LHCN-M2 (cell line): ENCODE measurements at regions not wholly inside any gene's neighbourhood (a gene's known extent, or its start where the extent isn't known, plus 50 kb on each side); places are given as distances from the start of the nearest gene placed in this dataset.

ENCODE experiments used
- DNase-seq: peaks from one replicate; pipeline ENCODE4 v3.0.0-alpha.2; 2012; ENCODE audit warnings: low read depth

- no peak for DNase-seq
These were observed 204.5 kb upstream of the RHOBTB1 start for GRCh38 chr10:61148451-61148850.

DNA sequence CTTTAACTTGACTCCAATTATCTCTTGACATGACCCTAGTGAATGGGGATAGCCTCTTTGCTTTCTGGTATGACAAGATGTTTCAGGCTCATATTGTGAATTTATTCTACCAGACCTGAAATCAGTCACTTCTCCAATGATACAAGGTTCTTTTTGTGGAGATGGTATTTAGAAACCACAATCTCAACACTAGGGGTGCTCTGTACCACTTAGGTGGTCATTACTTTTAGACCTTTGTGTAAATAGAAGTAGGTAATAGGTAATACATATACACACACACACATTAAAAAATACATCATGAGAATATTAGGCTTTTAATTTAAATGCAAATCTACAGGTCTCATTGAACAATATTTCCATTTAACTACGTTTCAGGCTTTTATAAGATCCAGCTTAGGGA, 199.0 kb upstream of the RHOBTB1 start:
- DNase-seq = no peak

- peak; percentile 64 for DNase-seq
These were observed 196.9 kb upstream of the RHOBTB1 start for GRCh38 chr10:61140765-61141392.

- no peak for DNase-seq
These were observed 195.6 kb upstream of the RHOBTB1 start for GRCh38 chr10:61139592-61139953.

GRCh38 chr10:61138708-61139591, 195.0 kb upstream of the RHOBTB1 start:
- no peak for DNase-seq

DNA sequence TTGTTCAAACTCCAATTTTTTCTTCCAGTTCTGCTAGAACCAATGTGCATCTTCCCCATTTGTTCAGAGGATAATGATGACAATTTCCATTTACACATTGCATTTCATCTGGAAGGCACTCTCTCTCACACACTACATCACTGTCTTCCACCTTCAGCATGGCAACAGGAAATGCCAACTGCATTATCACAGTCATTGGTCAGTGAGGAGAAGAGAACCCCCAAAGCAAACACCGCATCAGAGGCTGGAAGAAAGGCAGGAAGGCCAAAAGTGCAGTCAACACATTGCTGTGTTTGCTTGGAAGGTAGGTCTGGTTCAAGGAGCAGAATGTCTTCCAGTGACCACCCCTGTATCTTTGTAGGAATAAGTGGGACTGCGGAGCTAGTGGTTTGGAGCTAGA, 192.2 kb upstream of the RHOBTB1 start:
- DNase-seq = peak; percentile 14

DNA sequence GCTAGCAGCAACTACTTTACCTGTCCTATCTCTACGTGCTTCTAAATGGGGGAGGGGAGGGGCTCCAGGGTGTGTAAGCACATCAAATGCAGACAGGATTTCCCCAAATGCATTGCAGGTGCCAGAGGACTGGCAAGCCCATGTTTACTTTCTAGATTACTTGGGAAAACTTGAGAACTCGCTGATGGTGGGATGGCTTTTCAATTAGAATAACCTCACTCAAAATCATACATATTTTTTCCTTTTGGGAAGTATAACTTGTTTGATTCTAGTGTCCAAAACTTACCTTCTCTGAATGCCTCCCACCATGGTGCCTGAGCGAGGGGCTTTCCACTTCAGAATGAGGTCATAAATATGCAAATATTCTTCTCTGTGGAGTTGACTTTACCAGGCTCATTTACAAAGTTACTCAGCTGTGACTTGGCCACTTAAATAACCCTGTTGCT, 191.3 kb upstream of the RHOBTB1 start:
- DNase-seq = no peak

DNA sequence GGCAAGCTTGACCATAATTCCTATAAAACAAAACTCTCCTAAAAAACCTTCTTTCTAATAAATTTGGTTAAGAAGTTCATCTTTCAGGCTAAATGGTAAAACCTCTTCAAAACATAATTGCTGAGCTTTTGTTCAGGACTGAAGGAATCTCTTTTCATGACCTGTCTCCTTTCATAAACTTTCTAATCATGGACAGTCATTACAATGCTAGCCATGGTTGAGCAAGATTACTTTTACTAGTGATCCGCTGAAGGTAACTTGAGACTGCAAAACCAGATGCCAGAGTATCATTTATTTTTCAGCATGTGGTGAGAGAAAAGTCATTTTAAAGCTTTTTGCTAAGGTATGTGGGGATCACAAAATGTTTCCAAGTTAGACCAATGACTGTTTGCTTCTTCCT, 186.4 kb upstream of the RHOBTB1 start:
- DNase-seq = peak; percentile 47

DNA sequence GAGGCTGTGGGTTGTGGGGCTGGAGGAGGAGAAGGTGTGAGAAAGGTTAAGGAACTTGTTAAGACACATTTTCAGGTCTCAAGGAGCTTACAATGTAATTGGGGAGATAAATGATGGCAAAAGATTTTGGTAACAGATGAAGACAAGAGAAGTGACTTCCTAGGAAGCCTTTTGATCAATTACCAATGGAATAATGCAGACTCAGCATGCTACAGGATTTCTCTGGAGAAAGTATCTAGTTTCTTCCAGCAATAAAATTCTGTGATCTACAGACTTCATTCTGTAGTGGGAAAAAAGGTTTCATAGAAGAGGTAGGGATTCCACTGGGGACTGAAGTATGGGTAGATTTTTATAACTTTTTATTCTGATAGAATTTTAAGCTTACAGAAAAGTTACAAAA, 184.2 kb upstream of the RHOBTB1 start:
- no peak for DNase-seq

DNA sequence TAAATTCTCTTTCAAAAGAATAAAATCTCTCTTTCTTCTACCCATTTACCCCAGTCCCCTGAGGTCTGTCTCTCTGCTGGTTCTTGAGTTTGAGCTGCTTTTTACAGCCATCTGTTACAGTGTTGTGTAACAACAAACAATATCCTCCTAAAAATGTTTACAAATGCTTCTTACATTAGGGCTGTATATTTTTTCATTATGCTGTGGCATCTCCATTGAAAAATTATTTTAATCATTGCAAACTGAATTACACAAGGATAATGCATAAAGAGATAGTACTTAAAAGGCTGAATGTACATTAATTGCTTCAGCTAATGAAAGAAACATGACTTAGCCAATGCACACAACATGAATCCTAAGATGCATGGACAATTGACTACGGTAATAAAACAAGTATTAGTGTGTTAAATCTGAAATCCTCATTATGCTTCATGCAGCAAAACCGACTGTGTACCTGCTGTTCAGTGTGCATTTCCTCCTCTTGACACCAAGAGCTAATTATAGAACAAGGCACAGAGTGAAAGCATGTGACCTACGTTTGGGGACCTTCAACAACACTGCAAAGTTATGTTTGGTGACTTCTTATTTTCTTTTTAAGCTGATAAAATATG, 181.7 kb upstream of the RHOBTB1 start:
- no peak for DNase-seq

DNA sequence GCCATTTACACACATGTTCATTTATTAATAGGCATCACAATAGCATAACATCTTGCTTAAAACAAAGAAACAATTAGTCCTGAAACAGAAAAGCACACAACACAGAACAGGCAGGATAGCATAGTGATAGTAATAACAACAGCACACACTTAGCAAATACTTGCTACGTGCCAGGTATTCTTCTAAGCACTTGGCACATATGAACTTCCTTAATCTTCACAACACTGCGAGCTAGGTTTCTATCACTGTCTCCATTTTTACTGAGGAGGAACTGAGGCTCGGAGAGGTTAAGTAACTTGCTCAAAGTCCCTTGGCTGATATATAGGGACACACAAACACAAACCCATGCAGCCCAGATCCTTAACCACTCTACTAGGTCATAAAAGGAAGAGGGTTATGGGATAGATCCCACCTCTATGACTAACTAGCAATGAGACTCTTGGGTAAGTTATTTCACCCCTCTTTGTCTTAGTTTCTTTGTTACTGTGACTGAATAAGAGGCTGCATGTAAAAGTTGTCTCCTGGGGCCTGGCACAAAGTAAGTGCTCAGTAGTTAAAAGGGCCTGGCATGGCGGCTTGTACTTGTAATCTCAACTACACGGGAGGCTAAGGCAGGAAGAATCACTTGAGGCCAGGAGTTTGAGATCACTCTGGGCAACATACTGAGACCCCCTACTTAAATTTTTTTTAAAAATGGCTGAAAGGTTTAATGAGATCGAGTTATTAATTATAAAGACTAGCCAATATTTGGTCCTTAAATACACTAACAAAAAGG, 181.0 kb upstream of the RHOBTB1 start:
- no peak for DNase-seq

DNA sequence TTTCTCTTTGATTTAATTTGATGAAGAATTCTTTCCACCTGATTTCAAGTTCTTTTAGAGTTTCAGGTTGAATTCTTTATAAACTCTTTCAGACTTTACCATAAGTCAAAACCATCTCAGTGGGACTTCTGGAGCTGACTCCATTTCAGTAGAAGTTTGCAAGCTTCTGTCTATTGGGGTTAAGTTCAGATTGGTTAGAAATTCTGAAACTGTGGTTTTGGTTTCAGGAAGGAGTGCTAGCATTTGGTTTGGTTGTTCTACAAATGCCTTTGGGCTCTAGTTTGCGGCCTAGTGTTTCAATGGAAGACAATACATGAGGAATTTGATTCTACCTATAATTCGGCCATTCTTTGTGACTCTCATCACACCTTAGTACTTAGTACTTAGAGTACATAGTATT, 176.8 kb upstream of the RHOBTB1 start:
- DNase-seq = no peak

DNA sequence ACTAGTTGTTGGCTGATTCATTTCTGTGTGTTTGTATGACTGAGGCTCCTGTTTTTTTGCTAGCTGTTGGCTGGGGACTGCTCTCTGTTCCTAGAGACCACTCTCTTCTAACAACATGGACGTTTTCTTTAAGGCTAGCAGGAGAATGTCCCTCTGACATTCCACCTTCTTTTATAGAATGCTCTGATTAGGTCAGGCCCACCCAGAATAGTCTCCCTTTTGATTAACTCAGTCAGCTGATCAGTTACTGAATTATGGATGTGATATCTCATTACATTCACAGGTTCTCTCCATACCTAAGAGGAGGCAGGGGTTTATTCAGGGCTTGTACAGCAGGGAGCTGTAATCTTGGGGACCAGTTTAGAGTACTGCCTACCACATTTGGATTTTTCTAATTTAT, 175.6 kb upstream of the RHOBTB1 start:
- no peak for DNase-seq

DNA sequence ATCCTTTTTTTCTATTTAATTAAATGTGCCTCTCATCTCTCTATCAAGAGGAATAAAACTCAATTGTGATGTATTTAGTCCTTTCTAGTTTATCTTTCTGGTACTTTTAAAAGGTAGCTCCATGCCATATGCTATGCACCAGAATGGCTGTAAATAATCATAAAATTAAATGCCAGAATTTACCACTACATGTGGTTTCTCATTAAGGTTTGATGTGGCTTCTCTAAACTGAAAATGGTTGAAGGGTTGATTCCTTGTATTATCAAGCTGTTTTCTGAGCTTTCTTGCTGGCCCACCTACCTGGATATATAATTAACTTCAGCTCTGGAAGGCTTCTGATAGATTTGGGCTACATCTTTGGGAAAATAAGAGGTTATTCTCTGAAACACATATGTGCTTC, 171.9 kb upstream of the RHOBTB1 start:
- DNase-seq = no peak

DNA sequence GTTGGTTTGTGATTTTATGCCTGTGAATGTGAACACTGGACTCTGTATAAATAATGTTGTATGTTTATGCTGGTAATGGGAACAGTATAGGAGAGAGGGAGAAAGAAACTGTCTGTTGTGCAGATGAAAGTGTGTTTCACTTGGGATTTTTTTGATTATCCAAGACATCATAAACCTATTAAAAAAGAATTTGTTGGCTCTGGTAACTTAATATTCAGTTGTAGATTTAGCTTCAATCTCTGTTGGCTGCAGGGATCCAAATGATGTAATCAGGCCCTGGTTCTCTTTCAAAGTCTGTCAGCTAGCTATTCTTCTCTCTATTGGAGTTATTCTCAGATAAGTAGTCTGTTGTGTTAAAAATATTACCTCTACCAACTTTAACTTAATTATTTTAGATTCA, 168.8 kb upstream of the RHOBTB1 start:
- no peak for DNase-seq

GRCh38 chr10:61110936-61111335, 167.0 kb upstream of the RHOBTB1 start:
- no peak for DNase-seq

DNA sequence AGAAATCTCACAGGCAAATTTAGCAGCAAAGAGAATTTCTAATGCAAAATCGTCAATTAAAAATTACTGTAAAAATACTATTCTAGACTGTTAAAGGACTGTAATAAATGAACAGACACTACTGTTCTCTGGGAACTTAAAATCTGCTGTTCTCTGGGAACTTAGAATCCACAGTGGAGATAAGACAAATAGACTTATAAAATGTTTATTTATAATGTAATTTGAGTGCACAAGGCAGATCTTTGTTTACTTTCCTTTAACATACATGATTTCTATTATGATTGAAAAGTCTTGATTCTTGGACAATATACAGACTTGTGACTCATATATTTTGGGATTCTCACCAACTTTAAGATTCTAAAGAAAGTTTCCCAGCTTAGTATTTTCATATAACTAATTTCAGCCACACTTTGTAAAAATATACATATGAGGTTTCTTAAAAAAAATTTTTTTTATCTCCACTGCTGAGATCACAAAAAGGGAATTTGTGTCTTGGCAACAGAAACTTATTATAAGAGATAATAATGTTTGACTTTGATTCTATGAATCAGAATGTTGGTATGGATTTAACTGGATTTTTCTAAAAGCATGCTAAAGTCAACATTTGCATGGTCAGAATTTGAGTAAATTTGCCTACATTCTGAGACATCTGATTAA, 166.3 kb upstream of the RHOBTB1 start:
- DNase-seq = no peak

- DNase-seq = no peak
These were observed 164.9 kb upstream of the RHOBTB1 start for GRCh38 chr10:61108915-61109314.

GRCh38 chr10:61100887-61101286, 156.9 kb upstream of the RHOBTB1 start:
- no peak for DNase-seq

DNA sequence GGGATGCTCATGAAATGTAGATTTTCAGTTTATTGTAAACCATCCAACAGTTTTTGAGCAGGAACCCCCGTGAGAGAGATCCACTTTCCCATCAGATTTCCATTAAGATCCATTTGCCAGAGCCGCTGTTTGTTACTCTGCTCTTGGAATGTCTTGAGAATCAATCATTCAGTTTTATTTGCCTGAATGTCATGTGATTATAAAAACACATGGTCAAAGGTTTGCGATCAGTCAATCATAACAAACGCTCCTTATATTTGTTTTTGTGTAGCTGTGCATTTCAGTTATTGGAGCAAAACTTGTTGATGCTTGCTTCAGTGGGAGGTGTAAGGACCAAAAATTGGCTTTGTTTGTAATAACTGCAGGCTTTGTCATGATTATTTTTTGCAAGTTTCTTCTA, 155.8 kb upstream of the RHOBTB1 start:
- no peak for DNase-seq

- no peak for DNase-seq
These were observed 155.0 kb upstream of the RHOBTB1 start for GRCh38 chr10:61098966-61099365.

GRCh38 chr10:61097026-61097425, 153.0 kb upstream of the RHOBTB1 start:
- DNase-seq = no peak
